ENCODE measurements at regions not wholly inside any gene's neighbourhood (a gene's known extent, or its start where the extent isn't known, plus 50 kb on each side); places are given as distances from the start of the nearest gene placed in this dataset.

GRCh38 chr2:14693874-14694273 lies 61.4 kb downstream of the LRATD1 start:
- TF ChIP-seq FOXP1 (CRISPR knock-in tag; IDR thresholded peaks at IDR 0.05) (no peak), FOXA1 (IDR thresholded peaks at IDR 0.05; ENCODE audit: borderline replicate concordance) (no peak), TAF1 (IDR thresholded peaks at IDR 0.05; ENCODE audit: control insufficient read depth, extremely low read depth, insufficient read depth, low read length, severe bottlenecking) (no peak), MCM2 (IDR thresholded peaks at IDR 0.05; ENCODE audit: low read depth) (no peak), POLR2AphosphoS5 (IDR thresholded peaks at IDR 0.05; ENCODE audit: control insufficient read depth, insufficient read depth, low read depth, low read length) (no peak), GATA2 (CRISPR knock-in tag; IDR thresholded peaks at IDR 0.05) (no peak), ETS1 (conservative IDR thresholded peaks at IDR 0.05; ENCODE audit: control insufficient read depth, low read depth, low read length) (no peak)
- TF ChIP-seq, protein P1, sequence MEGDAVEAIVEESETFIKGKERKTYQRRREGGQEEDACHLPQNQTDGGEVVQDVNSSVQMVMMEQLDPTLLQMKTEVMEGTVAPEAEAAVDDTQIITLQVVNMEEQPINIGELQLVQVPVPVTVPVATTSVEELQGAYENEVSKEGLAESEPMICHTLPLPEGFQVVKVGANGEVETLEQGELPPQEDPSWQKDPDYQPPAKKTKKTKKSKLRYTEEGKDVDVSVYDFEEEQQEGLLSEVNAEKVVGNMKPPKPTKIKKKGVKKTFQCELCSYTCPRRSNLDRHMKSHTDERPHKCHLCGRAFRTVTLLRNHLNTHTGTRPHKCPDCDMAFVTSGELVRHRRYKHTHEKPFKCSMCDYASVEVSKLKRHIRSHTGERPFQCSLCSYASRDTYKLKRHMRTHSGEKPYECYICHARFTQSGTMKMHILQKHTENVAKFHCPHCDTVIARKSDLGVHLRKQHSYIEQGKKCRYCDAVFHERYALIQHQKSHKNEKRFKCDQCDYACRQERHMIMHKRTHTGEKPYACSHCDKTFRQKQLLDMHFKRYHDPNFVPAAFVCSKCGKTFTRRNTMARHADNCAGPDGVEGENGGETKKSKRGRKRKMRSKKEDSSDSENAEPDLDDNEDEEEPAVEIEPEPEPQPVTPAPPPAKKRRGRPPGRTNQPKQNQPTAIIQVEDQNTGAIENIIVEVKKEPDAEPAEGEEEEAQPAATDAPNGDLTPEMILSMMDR (IDR thresholded peaks at IDR 0.05 in 2 of 3, conservative IDR thresholded peaks at IDR 0.05 in 1 of 3; ENCODE audit: insufficient read depth in 2 of 3, low read depth in 1 of 3, low read length in 3 of 3): no peak

Measured in K562 (cell line).